ENCODE measurements at regions not wholly inside any gene's neighbourhood (a gene's known extent, or its start where the extent isn't known, plus 50 kb on each side); places are given as distances from the start of the nearest gene placed in this dataset.

DNA sequence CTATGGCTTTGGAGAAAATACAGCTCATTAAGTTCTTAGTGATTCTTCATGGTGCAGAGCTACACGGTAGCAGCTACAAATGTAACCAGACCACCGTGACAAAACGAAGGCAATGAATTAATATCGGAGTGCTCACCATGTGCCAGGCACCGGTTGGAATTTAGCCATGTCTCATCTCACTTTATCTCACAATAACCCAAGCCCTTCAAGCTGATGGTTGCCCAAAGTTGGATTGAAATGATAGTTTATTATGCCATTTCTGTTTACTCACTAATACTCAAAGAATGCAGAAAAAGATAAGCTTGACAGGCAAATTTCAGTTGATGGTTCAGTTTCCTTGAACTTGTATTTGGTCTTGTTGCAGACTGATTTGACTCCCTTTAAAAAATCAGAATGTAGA lies 312.6 kb downstream of the SKIDA1 start:
- TF ChIP-seq CTBP2 (IDR thresholded peaks at IDR 0.05; ENCODE audit: borderline replicate concordance, insufficient read depth, insufficient read length, low read length): no peak
- H3K23ac ChIP-seq (ENCODE audit: insufficient read length): no peak overlapping the region
- H3K79me1 ChIP-seq (ENCODE audit: low read depth, low read length): no peaks in the 10 kb centered on the region; the same call in none of the 2 replicates
- H2AFZ ChIP-seq (ENCODE audit: low read length): no peak overlapping the region
- no peak overlapping the region for H3K56ac ChIP-seq (replicated peaks; ENCODE audit: insufficient read length, low read depth, low read length)
- no peak overlapping the region for H2BK15ac ChIP-seq (ENCODE audit: low read length)
- H3K27ac ChIP-seq (ENCODE audit: low read depth, low read length): no peak overlapping the region
- no peaks in the 10 kb centered on the region for H3K27me3 ChIP-seq (replicated peaks in 1 of 4; ENCODE audit: control insufficient read depth in 3 of 4, extremely low read depth in 1 of 4, insufficient read depth in 3 of 4, low read length in 3 of 4)
- no peak overlapping the region for H3K18ac ChIP-seq (ENCODE audit: extremely low read depth, low read length)
- no peak overlapping the region for H2BK120ac ChIP-seq (replicated peaks; ENCODE audit: low read depth, low read length)
- no peak for DNase-seq (ENCODE audit: low read depth in 1 of 2, low spot score in 2 of 2)
- H3K36me3 ChIP-seq (ENCODE audit: control insufficient read depth in 2 of 4, insufficient read depth in 4 of 4, low read length in 3 of 4): no peaks in the 10 kb centered on the region; a peak in 1 of 8 replicates
- no peak for FAIRE-seq
- H3K23me2 ChIP-seq (ENCODE audit: low read depth, low read length): peaks cover 2% of the 10 kb centered on the region; the same call in 1 of the 2 replicates
- H2BK5ac ChIP-seq (ENCODE audit: low read depth, low read length): no peak overlapping the region
- peaks cover 0 to 3% of the 10 kb centered on the region in 2 experiments for H4K20me1 ChIP-seq (replicated peaks in 1 of 2; ENCODE audit: control insufficient read depth in 1 of 2, insufficient read depth in 2 of 2, low read length in 2 of 2)
- H3K9ac ChIP-seq (replicated peaks in 1 of 4; ENCODE audit: extremely low read depth in 1 of 4, low read depth in 3 of 4, low read length in 3 of 4): no peak overlapping the region
- H3K14ac ChIP-seq (ENCODE audit: insufficient read length): no peak overlapping the region
- H4K8ac ChIP-seq (ENCODE audit: extremely low read depth, insufficient read depth, low read length): no peak overlapping the region
- no peak overlapping the region for H4K5ac ChIP-seq (ENCODE audit: insufficient read length, low read depth, low read length)
- H4K91ac ChIP-seq (replicated peaks; ENCODE audit: insufficient read length, low read length): no peak overlapping the region
- no peak overlapping the region for H2BK12ac ChIP-seq (ENCODE audit: low read depth, low read length)
- no peak overlapping the region for H3K4ac ChIP-seq (replicated peaks; ENCODE audit: insufficient read length, low read depth, low read length)
- H3K4me3 ChIP-seq (ENCODE audit: extremely low read depth in 1 of 4, insufficient read depth in 2 of 4, low read depth in 3 of 4, low read length in 4 of 4): no peak overlapping the region
- no peak overlapping the region for H2BK20ac ChIP-seq (ENCODE audit: low read length)
- H2AK5ac ChIP-seq (ENCODE audit: low read depth, low read length): no peak overlapping the region
- H3K79me2 ChIP-seq (ENCODE audit: control insufficient read depth in 1 of 2, insufficient read depth in 2 of 2, low read length in 2 of 2): no peaks in the 10 kb centered on the region; a peak in 1 of 4 replicates
- H3K4me1 ChIP-seq (replicated peaks in 1 of 4; ENCODE audit: control insufficient read depth in 3 of 4, insufficient read depth in 4 of 4, low read length in 3 of 4): peaks cover 0 to 3% (median 0%) of the 10 kb centered on the region in 4 experiments; a peak in 2 of 7 replicates
- ChIA-PET POLR2A (ENCODE audit: partially characterized antibody) (interaction anchor here (0.8 to 1.3 kb wide), 2 partner anchors 10 to 13 kb away, joined by 3 to 4 read pairs; no protein-coding TSS in a partner anchor), CTCF (ENCODE audit: partially characterized antibody) (interaction anchor here (0.9 to 1.2 kb wide), 3 partner anchors 9 to 28 kb away, joined by 3 to 4 read pairs (median 3); no protein-coding TSS in a partner anchor)
- H3K9me3 ChIP-seq (ENCODE audit: insufficient read depth in 2 of 2, low read depth in 1 of 2, low read length in 1 of 2): 0 out of 4 replicates have a peak, but pooled peaks cover 0 to 5% of the 10 kb centered on the region in 2 experiments
- H3K4me2 ChIP-seq (ENCODE audit: insufficient read depth in 1 of 2, low read depth in 2 of 2, low read length in 2 of 2): no peak overlapping the region
- 91% methylated on average over 5 of the region's 5 CpGs; no CpG with 5 or more reads in 1 of the 2 experiments for WGBS, 2 experiments (ENCODE audit: extremely low coverage in 1 of 2, insufficient coverage in 1 of 2, insufficient read length in 1 of 2, insufficient replicate concordance in 2 of 2, low coverage in 1 of 2, low lambda C conversion rate in 2 of 2, missing lambda C conversion rate in 1 of 2)
